IMR-90 (cell line): ENCODE measurements at regions not wholly inside any gene's neighbourhood (a gene's known extent, or its start where the extent isn't known, plus 50 kb on each side); places are given as distances from the start of the nearest gene placed in this dataset.

ENCODE experiments used
- ATAC-seq: fragments of 200-7000 bp; cut with Tn5 transposase; 2 replicates; pipeline ENCODE4 v1.9.1; 2020; ENCODE audit warnings: low read depth, mild to moderate bottlenecking, moderate library complexity
- BruUV-seq: library from RNA; stranded (reverse); fragments of 400-500 nt; replicated peaks from 2 replicates; lab custom pipeline; 2021; lab: Mats Ljungman, UMichigan
- CTCF ChIA-PET: fragments of 300-600 bp; formaldehyde crosslinking; extraction: SDS; loops from one replicate; lab custom pipeline; 2021; ENCODE audit warnings: antibody characterized with exemption; lab: Yijun Ruan, JAX
- POLR2A ChIA-PET: fragments of 300-600 bp; sonication (Branson Sonifier 250); formaldehyde crosslinking; loops from one replicate; lab custom pipeline; 2022; ENCODE audit warnings: antibody characterized with exemption; ENCODE audit not compliant: unreplicated experiment; lab: Charles Lee
- DNase-seq: peaks from one replicate; pipeline ENCODE4 v3.0.0; 2013
- H2AFZ ChIP-seq: replicated peaks from 2 replicates; pipeline ENCODE3; 2013; ENCODE audit warnings: low read length, mild to moderate bottlenecking; ENCODE audit not compliant: poor library complexity
- H2AK5ac ChIP-seq: 2 replicates; pipeline ENCODE4 v1.6.1; 2013; ENCODE audit warnings: low read depth, low read length, inconsistent platforms
- H2AK9ac ChIP-seq: replicated peaks from 2 replicates; pipeline ENCODE3; 2013; ENCODE audit warnings: mild to moderate bottlenecking, low read depth, low read length, moderate library complexity; ENCODE audit not compliant: poor library complexity
- H2BK120ac ChIP-seq: 2 replicates; pipeline ENCODE4 v1.6.1; 2013; ENCODE audit warnings: low read depth, low read length, inconsistent platforms
- H2BK15ac ChIP-seq: 3 replicates; pipeline ENCODE4 v1.6.1; 2013; ENCODE audit warnings: low read depth, low read length, inconsistent platforms
- H2BK20ac ChIP-seq: 2 replicates; pipeline ENCODE4 v1.6.1; 2013; ENCODE audit warnings: low read depth, mild to moderate bottlenecking, inconsistent platforms, low read length, moderate library complexity
- H2BK5ac ChIP-seq: 2 replicates; pipeline ENCODE4 v1.6.1; 2013; ENCODE audit warnings: mild to moderate bottlenecking, low read depth, low read length, inconsistent platforms; ENCODE audit not compliant: poor library complexity, severe bottlenecking
- H3K14ac ChIP-seq: replicated peaks from 2 replicates; pipeline ENCODE4 v1.6.1; 2013; ENCODE audit warnings: low read depth, low read length, inconsistent platforms
- H3K18ac ChIP-seq: 2 replicates; pipeline ENCODE4 v1.6.1; 2013; ENCODE audit warnings: low read depth, low read length, control low read depth
- H3K23ac ChIP-seq: 2 replicates; pipeline ENCODE4 v1.6.1; 2013; ENCODE audit warnings: low read depth, low read length, inconsistent platforms
- H3K27ac ChIP-seq: 2 replicates; pipeline ENCODE4 v1.5.1; 2013; ENCODE audit warnings: mild to moderate bottlenecking, control low read depth, low read length; ENCODE audit not compliant: insufficient read depth
- H3K27me3 ChIP-seq: 2 replicates; pipeline ENCODE4 v1.6.1; 2013; ENCODE audit warnings: low read length; ENCODE audit not compliant: control insufficient read depth, insufficient read depth
- H3K36me3 ChIP-seq: 2 replicates; pipeline ENCODE4 v1.6.1; 2013; ENCODE audit warnings: low read length, mixed read lengths; ENCODE audit not compliant: control insufficient read depth, insufficient read depth
- H3K4ac ChIP-seq: 2 replicates; pipeline ENCODE4 v1.6.1; 2013; ENCODE audit warnings: low read depth, low read length, inconsistent platforms
- H3K4me1 ChIP-seq: 2 replicates; pipeline ENCODE4 v1.6.1; 2013; ENCODE audit warnings: low read length, mixed read lengths; ENCODE audit not compliant: control insufficient read depth, insufficient read depth
- H3K4me2 ChIP-seq: 2 replicates; pipeline ENCODE4 v1.6.1; 2013; ENCODE audit warnings: low read depth, mild to moderate bottlenecking, control low read depth, low read length, moderate library complexity
- H3K4me3 ChIP-seq: 2 replicates; pipeline ENCODE4 v1.5.1; 2013; ENCODE audit warnings: low read depth, mild to moderate bottlenecking, control low read depth, low read length, moderate library complexity; ENCODE audit not compliant: insufficient read depth
- H3K56ac ChIP-seq: 2 replicates; pipeline ENCODE4 v1.6.1; 2013; ENCODE audit warnings: low read length, inconsistent platforms; ENCODE audit not compliant: insufficient read depth; ENCODE audit errors: extremely low read depth
- H3K79me1 ChIP-seq, 2 experiments: 2 replicates each; pipeline ENCODE4 v1.6.1; 2013; ENCODE audit warnings: low read length in 2 of 2, inconsistent platforms in 1 of 2, low read depth in 1 of 2
- H3K9ac ChIP-seq: 2 replicates; pipeline ENCODE4 v1.6.1; 2013; ENCODE audit warnings: low read depth, low read length, control low read depth
- H3K9me1 ChIP-seq: 2 replicates; pipeline ENCODE4 v1.6.1; 2013; ENCODE audit warnings: low read length, inconsistent platforms; ENCODE audit not compliant: insufficient read depth
- H3K9me3 ChIP-seq: 2 replicates; pipeline ENCODE4 v1.6.1; 2013; ENCODE audit warnings: low read length; ENCODE audit not compliant: control insufficient read depth, insufficient read depth
- H4K20me1 ChIP-seq: 2 replicates; pipeline ENCODE4 v1.6.1; 2013; ENCODE audit warnings: low read length, inconsistent platforms; ENCODE audit not compliant: insufficient read depth
- H4K5ac ChIP-seq: 2 replicates; pipeline ENCODE4 v1.6.1; 2013; ENCODE audit warnings: mild to moderate bottlenecking, low read depth, low read length, control low read depth
- H4K8ac ChIP-seq, 2 experiments: 2 replicates each; pipeline ENCODE4 v1.6.1; 2013; ENCODE audit warnings: low read depth in 2 of 2, low read length in 2 of 2, control low read depth in 1 of 2, inconsistent platforms in 1 of 2
- H4K91ac ChIP-seq: 2 replicates; pipeline ENCODE4 v1.6.1; 2013; ENCODE audit warnings: low read depth, low read length, inconsistent platforms; ENCODE audit not compliant: insufficient read depth
- BHLHE40 ChIP-seq: fragments of 150-350 bp; IDR thresholded peaks from 2 replicates; pipeline ENCODE4 v1.6.1; 2016; ENCODE audit warnings: mild to moderate bottlenecking, low read depth, low read length
- CEBPB ChIP-seq: IDR thresholded peaks from 2 replicates; pipeline ENCODE4 v1.6.1; 2012; ENCODE audit warnings: low read depth, low read length, improper control_type of control experiment
- CHD1 ChIP-seq: IDR thresholded peaks from 2 replicates; pipeline ENCODE4 v1.6.1; 2012; ENCODE audit warnings: low read depth, low read length, improper control_type of control experiment
- CTCF ChIP-seq: conservative IDR thresholded peaks from 2 replicates; pipeline ENCODE4 v1.5.1; 2012; ENCODE audit warnings: mild to moderate bottlenecking, low read depth, low read length, improper control_type of control experiment
- ELK1 ChIP-seq: fragments of 150-350 bp; IDR thresholded peaks from 2 replicates; pipeline ENCODE4 v1.6.1; 2016; ENCODE audit warnings: low read depth, mild to moderate bottlenecking, low read length, moderate library complexity, borderline replicate concordance
- FOS ChIP-seq: fragments of 150-350 bp; IDR thresholded peaks from 2 replicates; pipeline ENCODE4 v1.6.1; 2016; ENCODE audit warnings: low read depth, low read length
- MAFK ChIP-seq: IDR thresholded peaks from 2 replicates; pipeline ENCODE4 v1.6.1; 2012; ENCODE audit warnings: low read depth, low read length, improper control_type of control experiment
- MAZ ChIP-seq: IDR thresholded peaks from 2 replicates; pipeline ENCODE4 v1.6.1; 2012; ENCODE audit warnings: low read depth, mild to moderate bottlenecking, low read length, improper control_type of control experiment, moderate library complexity, borderline replicate concordance
- MXI1 ChIP-seq: IDR thresholded peaks from 2 replicates; pipeline ENCODE4 v1.6.1; 2012; ENCODE audit warnings: low read depth, mild to moderate bottlenecking, low read length, moderate library complexity, borderline replicate concordance
- NFE2L2 ChIP-seq: fragments of 150-350 bp; IDR thresholded peaks from 2 replicates; pipeline ENCODE4 v1.6.1; 2016; ENCODE audit warnings: low read depth, mild to moderate bottlenecking, low read length
- POLR2A ChIP-seq: IDR thresholded peaks from 2 replicates; pipeline ENCODE4 v1.6.1; 2012; ENCODE audit warnings: mild to moderate bottlenecking, low read depth, low read length
- RAD21 ChIP-seq: IDR thresholded peaks from 2 replicates; pipeline ENCODE4 v1.6.1; 2012; ENCODE audit warnings: low read length, improper control_type of control experiment
- RCOR1 ChIP-seq: IDR thresholded peaks from 2 replicates; pipeline ENCODE4 v1.6.1; 2012; ENCODE audit warnings: mild to moderate bottlenecking, low read length, improper control_type of control experiment; ENCODE audit not compliant: insufficient replicate concordance
- RFX5 ChIP-seq: IDR thresholded peaks from 2 replicates; pipeline ENCODE4 v1.8.0; 2012; ENCODE audit warnings: low read depth, mild to moderate bottlenecking, low read length, moderate library complexity
- SMC3 ChIP-seq: fragments of 150-350 bp; IDR thresholded peaks from 2 replicates; pipeline ENCODE4 v1.6.1; 2016; ENCODE audit warnings: low read depth, mild to moderate bottlenecking, antibody characterized with exemption, low read length, moderate library complexity
- USF2 ChIP-seq: fragments of 150-350 bp; IDR thresholded peaks from 2 replicates; pipeline ENCODE4 v1.6.1; 2017; ENCODE audit warnings: mild to moderate bottlenecking, antibody characterized with exemption, low read length, low read depth
- WGBS, 2 experiments: methylation state at CpG; one replicate each; pipeline versions ENCODE4 v1.1.5 to v1.1.7; 2013; ENCODE audit warnings: missing lambda C conversion rate in 2 of 2; ENCODE audit not compliant: insufficient read length in 1 of 2; ENCODE audit errors: extremely low coverage in 2 of 2; 5-methylcytosine and 5-hydroxymethylcytosine counted together
- dilution Hi-C: fragments of 300-500 bp; cut with HindIII; formaldehyde crosslinking; loops from one replicate; pipeline ENCODE4 v1.14.3; 2018; ENCODE audit warnings: low sequenced_read_pairs; ENCODE audit not compliant: unreplicated experiment
- in situ Hi-C: fragments of 300-500 bp; cut with MboI; formaldehyde crosslinking; loops from 3 replicates; pipeline ENCODE4 v1.14.3; 2019; ENCODE audit warnings: low sequenced_read_pairs, inconsistent platforms, mixed read lengths
- intact Hi-C: fragments of 100-400 bp; cut with micrococcal nuclease; formaldehyde crosslinking; loops from 2 replicates; pipeline ENCODE4 v1.10.0; 2022

GRCh38 chr14:73780391-73780790, 66.2 kb upstream of the PNMA1 start:
- in situ Hi-C loops: no loop called here
- peaks cover 33 to 90% of the 10 kb centered on the region in 2 experiments for H3K79me1 ChIP-seq
- H2AFZ ChIP-seq: no peak overlapping the region
- H3K36me3 ChIP-seq: no peaks in the 10 kb centered on the region
- H2BK5ac ChIP-seq: no peak overlapping the region
- H4K91ac ChIP-seq: no peak overlapping the region
- POLR2A ChIA-PET: no interaction called here
- H3K9me3 ChIP-seq: no peaks in the 10 kb centered on the region
- no peak overlapping the region for H4K5ac ChIP-seq
- intact Hi-C loops: no loop called here
- H3K27ac ChIP-seq: no peak overlapping the region
- peak overlapping the region; percentile 29; the same call in 1 of the 2 replicates for H3K23ac ChIP-seq
- H2BK120ac ChIP-seq: no peak overlapping the region
- no peak overlapping the region for H4K8ac ChIP-seq
- no CpG with 5 or more reads among the region's 4 CpGs for WGBS, 2 experiments
- CTCF ChIA-PET: no interaction called here
- DNase-seq (no peak), ATAC-seq (no peak)
- no peak overlapping the region for H3K9ac ChIP-seq
- H2AK9ac ChIP-seq: peak overlapping the region; percentile 29
- no peak overlapping the region for H3K4me3 ChIP-seq
- no peak overlapping the region for H3K18ac ChIP-seq
- no TSS peak for BruUV-seq
- peaks cover 25% of the 10 kb centered on the region for H3K4me1 ChIP-seq
- H3K56ac ChIP-seq: no peak overlapping the region
- H2AK5ac ChIP-seq: no peak overlapping the region
- H2BK20ac ChIP-seq: no peak overlapping the region
- H3K14ac ChIP-seq: no peak overlapping the region
- peaks cover 58% of the 10 kb centered on the region for H3K9me1 ChIP-seq
- H3K27me3 ChIP-seq: no peaks in the 10 kb centered on the region
- peak overlapping the region; percentile 42; the same call in 1 of the 2 replicates for H3K4ac ChIP-seq
- no peak overlapping the region for H3K4me2 ChIP-seq
- dilution Hi-C loops: no loop called here
- H4K20me1 ChIP-seq: peaks cover 75% of the 10 kb centered on the region
- no peak overlapping the region for H2BK15ac ChIP-seq
- TF ChIP-seq RCOR1 (no peak), ELK1 (no peak), BHLHE40 (no peak), SMC3 (no peak), MAZ (no peak), CTCF (no peak), MXI1 (no peak), POLR2A (no peak), RAD21 (no peak), MAFK (no peak), USF2 (no peak), CEBPB (no peak), NFE2L2 (no peak), CHD1 (no peak), FOS (no peak), RFX5 (no peak)
